Cardiac muscle cell (in vitro differentiated cells and primary cell): ENCODE measurements at regions not wholly inside any gene's neighbourhood (a gene's known extent, or its start where the extent isn't known, plus 50 kb on each side); places are given as distances from the start of the nearest gene placed in this dataset.

Experiments
- DNase-seq, 2 donors: peaks; one replicate each; pipeline versions ENCODE4 v3.0.0 to v3.0.0-alpha.2; 2010 to 2017; ENCODE audit warnings: low read depth in 1 of 2, low spot score in 1 of 2
- H3K27ac ChIP-seq: fragments of 200-600 bp; sonication (generic); 2 replicates; pipeline ENCODE4 v1.5.1; 2016
- H3K27me3 ChIP-seq: fragments of 200-600 bp; sonication (generic); 2 replicates; pipeline ENCODE4 v1.6.0; 2016; ENCODE audit warnings: control low read depth
- H3K36me3 ChIP-seq: fragments of 200-600 bp; sonication (generic); 2 replicates; pipeline ENCODE4 v1.5.1; 2016; ENCODE audit warnings: control low read depth
- H3K4me1 ChIP-seq: fragments of 200-600 bp; sonication (generic); 2 replicates; pipeline ENCODE4 v1.8.1; 2017; ENCODE audit warnings: low read depth, mild to moderate bottlenecking, mixed run types
- H3K4me3 ChIP-seq: fragments of 200-600 bp; sonication (generic); 2 replicates; pipeline ENCODE4 v1.5.1; 2016; ENCODE audit warnings: mild to moderate bottlenecking
- H3K9me3 ChIP-seq: fragments of 200-600 bp; sonication (generic); 2 replicates; pipeline ENCODE4 v1.5.1; 2017; ENCODE audit warnings: low read depth, mild to moderate bottlenecking, control low read depth
- TF ChIP-seq, protein P1 (sequence below): IDR thresholded peaks from 2 replicates; pipeline ENCODE4 v1.5.1; 2012; ENCODE audit warnings: low read depth, mild to moderate bottlenecking, low read length

DNA sequence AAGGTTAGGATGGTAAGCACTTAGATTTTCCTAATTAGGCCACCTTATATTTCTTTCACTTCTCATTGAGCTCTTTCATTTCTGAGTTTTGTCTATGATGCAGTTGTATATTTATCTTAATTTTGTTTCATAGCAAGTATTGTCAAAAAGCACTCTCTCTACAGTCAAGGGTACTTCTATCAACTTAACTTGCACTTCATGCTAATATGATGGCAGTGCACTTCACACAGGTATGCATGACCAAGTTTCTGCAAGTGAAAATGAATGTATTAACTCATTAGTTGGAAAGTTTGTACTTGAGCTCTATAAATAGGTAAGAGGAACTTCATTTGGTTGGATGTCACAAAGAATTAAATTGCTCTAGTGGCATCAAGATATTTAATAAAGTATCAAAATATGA is 51.5 kb upstream of the CDH19 start:
- Histone ChIP-seq H3K27me3 (no peaks in the 10 kb centered on the region), H3K27ac (no peak overlapping the region), H3K9me3 (no peaks in the 10 kb centered on the region), H3K4me3 (no peak overlapping the region), H3K4me1 (no peaks in the 10 kb centered on the region), H3K36me3 (no peaks in the 10 kb centered on the region)
- DNase-seq: no peak
- TF ChIP-seq, protein P1, sequence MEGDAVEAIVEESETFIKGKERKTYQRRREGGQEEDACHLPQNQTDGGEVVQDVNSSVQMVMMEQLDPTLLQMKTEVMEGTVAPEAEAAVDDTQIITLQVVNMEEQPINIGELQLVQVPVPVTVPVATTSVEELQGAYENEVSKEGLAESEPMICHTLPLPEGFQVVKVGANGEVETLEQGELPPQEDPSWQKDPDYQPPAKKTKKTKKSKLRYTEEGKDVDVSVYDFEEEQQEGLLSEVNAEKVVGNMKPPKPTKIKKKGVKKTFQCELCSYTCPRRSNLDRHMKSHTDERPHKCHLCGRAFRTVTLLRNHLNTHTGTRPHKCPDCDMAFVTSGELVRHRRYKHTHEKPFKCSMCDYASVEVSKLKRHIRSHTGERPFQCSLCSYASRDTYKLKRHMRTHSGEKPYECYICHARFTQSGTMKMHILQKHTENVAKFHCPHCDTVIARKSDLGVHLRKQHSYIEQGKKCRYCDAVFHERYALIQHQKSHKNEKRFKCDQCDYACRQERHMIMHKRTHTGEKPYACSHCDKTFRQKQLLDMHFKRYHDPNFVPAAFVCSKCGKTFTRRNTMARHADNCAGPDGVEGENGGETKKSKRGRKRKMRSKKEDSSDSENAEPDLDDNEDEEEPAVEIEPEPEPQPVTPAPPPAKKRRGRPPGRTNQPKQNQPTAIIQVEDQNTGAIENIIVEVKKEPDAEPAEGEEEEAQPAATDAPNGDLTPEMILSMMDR: no peak
